NCI-H82 (cell line): ENCODE measurements at regions not wholly inside any gene's neighbourhood (a gene's known extent, or its start where the extent isn't known, plus 50 kb on each side); places are given as distances from the start of the nearest gene placed in this dataset.

Experiments
- DNase-seq: peaks from one replicate; lab custom pipeline; 2025; lab: John Stamatoyannopoulos, UW

- DNase-seq: no peak
Observed at GRCh38 chr9:86795823-86796553, 151.3 kb downstream of the GAS1 start.

DNA sequence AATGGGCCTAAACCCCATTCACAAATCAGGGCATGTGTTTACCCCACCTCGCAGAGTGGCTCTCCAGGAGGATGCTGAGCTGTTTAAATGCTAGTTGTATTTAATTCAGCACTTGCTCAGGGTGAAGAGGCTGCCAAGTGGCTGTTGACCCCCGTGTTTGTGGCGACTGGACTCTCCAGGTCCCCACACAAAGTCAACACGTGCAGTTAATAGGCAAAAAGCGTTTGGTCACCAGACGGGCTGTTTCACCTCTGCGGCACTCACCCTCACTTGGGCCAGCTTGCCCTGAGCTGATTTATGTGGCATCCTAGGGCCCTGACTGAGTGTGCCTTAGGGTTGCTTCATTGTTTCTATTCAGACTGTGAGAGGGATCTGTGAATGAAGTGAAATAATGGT is 152.3 kb downstream of the GAS1 start:
- DNase-seq: no peak

DNA sequence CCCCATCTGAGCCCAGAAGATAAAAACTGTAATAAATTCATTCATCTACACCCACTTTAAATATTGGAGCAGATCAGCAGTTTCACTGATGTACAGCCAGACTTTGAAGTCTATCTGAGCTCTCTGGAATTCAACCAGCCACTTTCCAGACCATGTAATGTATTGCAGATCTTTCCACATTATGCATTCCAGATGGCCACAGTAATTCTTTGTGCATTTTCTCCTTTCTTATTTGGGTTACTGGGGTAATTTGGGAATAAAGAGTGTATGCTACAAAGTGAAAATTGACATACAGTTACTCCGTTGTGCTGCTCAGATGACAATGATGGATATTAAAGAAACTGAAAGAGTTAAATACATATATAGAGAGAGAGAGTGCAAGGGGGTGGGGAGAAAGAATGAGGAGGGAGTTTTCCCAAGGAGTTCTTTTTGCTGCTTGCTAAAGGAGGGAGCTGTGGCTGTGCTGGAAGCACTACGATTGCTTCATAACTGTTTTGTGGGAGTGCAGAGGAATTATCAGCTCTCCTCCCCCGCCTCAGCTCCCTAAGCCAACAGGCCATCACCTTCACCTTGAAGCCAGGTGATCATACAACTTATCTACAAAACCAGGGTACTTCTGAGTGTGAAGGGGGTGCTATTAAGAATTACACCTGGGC is 152.8 kb downstream of the GAS1 start:
- DNase-seq: no peak

DNA sequence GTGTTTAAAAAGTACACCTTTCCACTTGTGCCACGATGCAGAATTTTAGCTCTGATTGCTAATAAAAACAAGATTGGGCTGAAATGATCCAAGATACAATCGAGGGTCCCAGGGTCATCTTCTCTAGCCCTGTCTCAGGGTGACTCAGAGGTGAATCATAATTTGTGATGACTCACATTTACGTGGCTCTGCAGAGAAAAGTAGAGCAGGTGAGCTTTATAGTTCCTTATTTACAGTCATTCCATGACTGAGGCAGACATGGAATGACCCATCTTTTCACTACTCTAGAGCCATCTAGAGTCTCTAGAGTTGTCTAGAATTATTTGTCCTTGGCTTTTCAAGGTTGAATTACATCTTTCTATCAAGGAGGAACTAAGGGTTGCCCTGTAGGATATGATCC is 155.2 kb downstream of the GAS1 start:
- no peak for DNase-seq

- no peak for DNase-seq
Observed at GRCh38 chr9:86790805-86791204, 156.5 kb downstream of the GAS1 start.

DNA sequence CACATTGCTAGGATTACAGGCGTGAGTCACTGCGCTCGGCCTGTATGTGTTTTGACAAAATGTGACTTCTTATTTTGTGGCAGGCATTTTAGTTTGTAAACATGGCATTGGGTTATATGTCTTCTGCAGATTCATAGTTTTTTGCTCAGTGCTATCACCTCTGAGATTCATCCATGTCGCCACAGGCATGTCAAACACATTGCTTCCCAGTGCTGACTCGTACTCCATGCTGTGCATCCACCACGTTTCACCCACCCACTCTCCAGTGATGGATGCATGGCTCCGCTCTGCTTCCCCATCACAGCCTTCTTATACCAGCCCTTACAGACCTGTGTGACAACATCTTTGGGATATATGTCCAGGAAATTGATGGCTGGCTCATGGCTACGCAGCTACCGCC is 158.8 kb downstream of the GAS1 start:
- DNase-seq: no peak

- DNase-seq: no peak
Observed at GRCh38 chr9:86783884-86784283, 163.4 kb downstream of the GAS1 start.

DNA sequence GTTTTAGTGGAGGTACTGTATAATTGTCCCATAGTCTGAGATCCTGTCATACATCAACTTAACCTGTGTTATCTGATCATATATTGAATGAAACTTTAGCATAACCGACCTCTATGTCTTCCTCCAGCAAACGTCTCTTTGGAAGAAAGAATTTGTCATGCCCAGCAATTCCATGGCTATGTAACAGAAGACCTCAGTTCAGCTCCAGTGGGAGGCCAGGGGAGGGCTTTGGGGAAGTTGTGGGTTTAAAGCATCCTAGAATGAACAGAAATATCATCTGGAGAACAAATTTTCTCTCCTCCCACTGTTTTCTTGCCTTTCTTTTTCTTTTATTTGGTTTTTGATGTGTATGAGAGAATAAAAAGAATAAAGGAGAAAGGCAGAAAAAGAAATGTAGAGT is 164.5 kb downstream of the GAS1 start:
- DNase-seq: no peak

GRCh38 chr9:86778761-86779160 is 168.5 kb downstream of the GAS1 start:
- DNase-seq: no peak

GRCh38 chr9:86775718-86776117 is 171.6 kb downstream of the GAS1 start:
- DNase-seq: no peak

- DNase-seq: no peak
Observed at GRCh38 chr9:86774116-86774515, 173.2 kb downstream of the GAS1 start.

GRCh38 chr9:86773422-86773945 is 173.8 kb downstream of the GAS1 start:
- DNase-seq: no peak

DNA sequence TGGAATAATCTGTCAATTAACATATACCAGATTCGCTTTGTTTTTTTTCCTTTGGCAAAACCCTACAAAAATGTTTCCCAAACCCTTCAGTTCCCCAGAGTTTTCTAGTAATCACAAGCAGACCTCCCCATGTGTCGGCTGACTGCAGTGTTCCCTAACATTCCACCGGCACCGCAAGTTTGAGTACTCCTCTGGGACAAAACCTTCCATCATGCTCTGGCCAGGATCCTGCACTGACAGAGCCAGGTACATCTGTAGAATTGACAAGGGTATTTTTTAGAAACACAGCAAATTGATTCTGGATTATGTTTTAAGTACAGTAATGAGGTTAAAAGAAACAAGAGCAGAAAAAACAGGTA is 174.7 kb downstream of the GAS1 start:
- DNase-seq: no peak

DNA sequence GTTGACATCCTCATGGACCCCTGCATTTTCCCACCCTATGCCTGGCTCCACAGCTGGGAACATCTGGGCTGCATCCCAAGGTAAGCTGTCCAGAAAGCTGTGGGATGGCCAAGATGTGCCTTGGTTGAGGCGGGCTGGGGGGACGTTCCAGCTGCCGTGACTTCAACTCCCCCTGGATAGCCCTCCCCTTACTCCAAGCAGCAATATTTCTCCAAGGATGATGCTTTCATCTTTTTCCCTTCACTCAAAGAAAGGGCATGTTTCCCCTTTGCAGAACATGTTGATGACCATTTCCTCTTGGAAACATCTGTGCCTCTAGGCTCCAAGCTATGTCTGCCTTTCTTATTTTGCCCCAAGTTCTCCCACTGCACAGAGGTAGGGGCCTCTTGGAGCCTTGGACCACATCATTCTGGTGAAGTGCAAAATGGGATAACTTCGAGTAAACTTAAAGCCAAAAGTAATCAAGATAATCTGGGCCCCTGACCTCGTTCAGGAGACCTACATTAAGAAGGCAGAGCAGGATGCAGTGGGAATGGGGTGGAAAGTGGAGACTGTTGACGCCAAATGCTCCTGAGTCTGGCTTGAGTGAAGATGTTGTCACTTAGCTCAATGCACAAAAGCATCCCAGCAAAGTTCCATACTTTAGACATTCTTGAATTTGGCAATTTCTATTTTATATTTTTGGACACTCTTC is 175.2 kb downstream of the GAS1 start:
- no peak for DNase-seq

- DNase-seq: no peak
Observed at GRCh38 chr9:86771420-86771819, 175.9 kb downstream of the GAS1 start.

GRCh38 chr9:86768709-86769108 is 178.6 kb downstream of the GAS1 start:
- no peak for DNase-seq

DNA sequence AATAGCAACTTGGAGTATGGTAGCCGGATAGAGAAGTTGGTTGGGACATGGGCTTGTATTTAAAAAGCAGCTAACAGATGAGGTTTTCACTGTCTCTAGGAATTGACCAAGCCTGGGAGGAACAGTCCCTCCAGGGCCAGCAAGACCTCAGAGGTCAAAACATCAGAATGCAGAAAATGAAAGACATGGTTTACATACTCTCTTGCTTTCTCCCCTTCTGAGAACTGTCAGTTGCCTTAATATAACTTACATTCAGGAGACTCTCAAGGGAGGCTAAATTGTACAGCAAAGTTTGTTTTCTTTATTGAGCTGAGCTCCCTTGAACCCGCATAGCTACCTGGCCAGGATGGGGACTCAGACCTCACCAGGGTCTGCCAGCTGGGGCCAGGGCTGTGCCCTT is 179.3 kb downstream of the GAS1 start:
- DNase-seq: no peak

- DNase-seq: no peak
Observed at GRCh38 chr9:86767373-86767772, 179.9 kb downstream of the GAS1 start.

DNA sequence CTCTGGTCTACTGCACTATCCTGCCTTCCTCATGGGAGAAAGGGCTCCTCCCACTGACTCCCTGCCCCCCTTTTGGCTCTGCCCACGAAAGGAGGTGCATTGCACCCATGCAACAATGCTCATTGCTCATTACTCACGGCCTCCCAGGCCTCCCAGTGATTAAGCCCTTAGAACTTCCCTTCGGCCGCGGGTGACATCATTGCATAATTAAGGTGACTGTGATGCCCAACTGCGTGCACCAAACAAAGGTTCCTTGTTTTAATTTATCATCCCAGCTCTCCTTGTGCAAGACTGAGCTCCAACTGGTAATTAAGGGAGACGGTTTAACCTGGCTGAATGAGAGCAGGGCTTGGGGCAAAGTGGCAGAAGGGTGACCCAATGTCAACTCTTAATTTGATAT is 180.4 kb downstream of the GAS1 start:
- DNase-seq: no peak

DNA sequence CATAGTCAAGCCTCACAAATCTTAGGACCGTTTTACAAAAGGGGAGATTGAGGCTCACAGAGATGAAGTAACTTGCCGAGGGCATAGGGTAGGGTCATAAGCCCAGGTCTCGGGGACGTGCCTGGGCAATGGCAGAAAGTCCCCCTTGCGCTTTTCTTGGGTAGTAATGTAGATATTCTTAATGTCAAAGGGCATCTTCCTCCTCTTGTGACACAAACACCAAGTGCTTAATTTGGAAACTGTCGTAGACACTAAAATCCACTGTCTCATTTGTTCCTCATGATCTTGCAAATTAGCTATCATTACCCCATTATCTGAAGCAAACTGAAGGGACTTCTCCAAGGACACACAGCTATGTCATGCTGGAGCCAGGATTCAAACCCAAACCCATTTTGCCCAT is 180.8 kb downstream of the GAS1 start:
- DNase-seq: no peak

DNA sequence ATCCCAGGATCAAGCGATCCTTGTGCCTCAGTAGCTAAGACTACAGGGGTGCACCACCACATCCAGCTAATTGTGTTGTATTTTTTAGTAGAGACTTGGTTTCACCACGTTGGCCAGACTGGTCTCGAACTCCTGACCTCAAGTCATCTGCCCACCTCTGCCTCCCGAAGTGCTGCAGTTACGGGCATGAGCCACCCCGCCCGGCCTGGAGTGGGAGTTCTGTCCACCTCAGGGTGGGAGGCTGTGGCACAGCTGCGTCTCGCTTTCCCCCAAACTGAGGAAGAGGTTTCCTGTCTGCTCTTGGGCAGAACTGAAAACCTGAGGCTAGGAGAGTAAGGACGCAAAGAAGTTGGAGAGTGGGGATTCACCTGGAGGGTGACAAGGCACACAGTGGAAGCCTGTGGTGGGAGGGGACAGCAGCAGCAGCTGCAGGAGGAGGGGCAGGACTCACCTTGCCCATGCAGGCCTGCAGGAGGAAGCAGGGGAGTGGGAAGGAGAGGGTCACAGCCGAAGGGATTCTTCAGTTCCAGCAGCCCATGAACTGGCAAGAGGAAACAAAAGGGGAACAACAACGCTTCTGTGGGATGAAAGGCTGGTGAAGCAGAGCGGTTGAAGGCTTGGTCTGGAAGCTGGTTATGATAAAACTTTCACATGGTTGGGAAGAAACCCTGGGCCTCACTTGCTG is 181.4 kb downstream of the GAS1 start:
- DNase-seq: no peak

DNA sequence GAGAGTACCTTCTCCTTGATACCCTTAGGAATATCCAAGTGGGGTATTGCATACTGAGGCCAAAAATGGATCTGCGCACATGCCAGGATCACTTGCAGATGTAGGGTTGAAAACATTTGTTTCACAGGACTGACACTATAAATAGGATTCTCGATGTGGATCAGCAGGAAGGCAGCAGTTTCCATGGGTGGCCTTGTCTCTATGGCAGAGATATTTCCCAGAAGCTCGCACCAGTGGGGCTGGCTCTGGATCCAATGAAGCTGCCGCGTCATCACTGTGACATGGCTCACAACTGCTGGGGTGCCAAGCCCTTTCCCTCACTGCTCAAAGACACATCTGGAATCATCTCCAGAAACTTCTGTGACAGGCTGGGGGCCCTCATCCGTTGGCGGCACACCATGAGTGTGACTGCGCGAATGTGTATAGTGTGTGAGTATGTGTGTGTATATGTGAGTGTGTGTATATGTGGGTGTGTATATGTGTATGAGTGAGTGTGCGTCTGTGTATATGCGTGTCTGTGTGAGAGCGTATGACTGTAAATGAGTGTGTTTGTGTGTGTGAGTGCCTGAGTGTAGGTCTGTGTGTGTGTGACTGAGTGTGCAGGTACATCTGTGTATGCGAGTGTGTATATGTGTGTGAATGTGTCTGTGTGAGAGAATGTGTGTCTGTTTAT is 182.5 kb downstream of the GAS1 start:
- DNase-seq: no peak
